Loucy (cell line): ENCODE measurements at regions not wholly inside any gene's neighbourhood (a gene's known extent, or its start where the extent isn't known, plus 50 kb on each side); places are given as distances from the start of the nearest gene placed in this dataset.

Experiments used
- EZH2phosphoT487 ChIP-seq: fragments of 200-600 bp; IDR thresholded peaks from 2 replicates; pipeline ENCODE4 v1.6.1; 2018; ENCODE audit warnings: antibody characterized with exemption, mild to moderate bottlenecking, moderate library complexity, borderline replicate concordance
- TF ChIP-seq, protein P1 (sequence below): fragments of 200-600 bp; sonication (generic); conservative IDR thresholded peaks from 2 replicates; pipeline ENCODE4 v1.5.1; 2014; ENCODE audit warnings: mild to moderate bottlenecking, antibody characterized with exemption, low read length

- TF ChIP-seq, protein P1, sequence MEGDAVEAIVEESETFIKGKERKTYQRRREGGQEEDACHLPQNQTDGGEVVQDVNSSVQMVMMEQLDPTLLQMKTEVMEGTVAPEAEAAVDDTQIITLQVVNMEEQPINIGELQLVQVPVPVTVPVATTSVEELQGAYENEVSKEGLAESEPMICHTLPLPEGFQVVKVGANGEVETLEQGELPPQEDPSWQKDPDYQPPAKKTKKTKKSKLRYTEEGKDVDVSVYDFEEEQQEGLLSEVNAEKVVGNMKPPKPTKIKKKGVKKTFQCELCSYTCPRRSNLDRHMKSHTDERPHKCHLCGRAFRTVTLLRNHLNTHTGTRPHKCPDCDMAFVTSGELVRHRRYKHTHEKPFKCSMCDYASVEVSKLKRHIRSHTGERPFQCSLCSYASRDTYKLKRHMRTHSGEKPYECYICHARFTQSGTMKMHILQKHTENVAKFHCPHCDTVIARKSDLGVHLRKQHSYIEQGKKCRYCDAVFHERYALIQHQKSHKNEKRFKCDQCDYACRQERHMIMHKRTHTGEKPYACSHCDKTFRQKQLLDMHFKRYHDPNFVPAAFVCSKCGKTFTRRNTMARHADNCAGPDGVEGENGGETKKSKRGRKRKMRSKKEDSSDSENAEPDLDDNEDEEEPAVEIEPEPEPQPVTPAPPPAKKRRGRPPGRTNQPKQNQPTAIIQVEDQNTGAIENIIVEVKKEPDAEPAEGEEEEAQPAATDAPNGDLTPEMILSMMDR, result no peak
- no peak for TF ChIP-seq EZH2phosphoT487
Measured at GRCh38 chr6:159532155-159532554, 160.9 kb downstream of the SOD2 start.
